ENCODE measurements at regions not wholly inside any gene's neighbourhood (a gene's known extent, or its start where the extent isn't known, plus 50 kb on each side); places are given as distances from the start of the nearest gene placed in this dataset.

DNA sequence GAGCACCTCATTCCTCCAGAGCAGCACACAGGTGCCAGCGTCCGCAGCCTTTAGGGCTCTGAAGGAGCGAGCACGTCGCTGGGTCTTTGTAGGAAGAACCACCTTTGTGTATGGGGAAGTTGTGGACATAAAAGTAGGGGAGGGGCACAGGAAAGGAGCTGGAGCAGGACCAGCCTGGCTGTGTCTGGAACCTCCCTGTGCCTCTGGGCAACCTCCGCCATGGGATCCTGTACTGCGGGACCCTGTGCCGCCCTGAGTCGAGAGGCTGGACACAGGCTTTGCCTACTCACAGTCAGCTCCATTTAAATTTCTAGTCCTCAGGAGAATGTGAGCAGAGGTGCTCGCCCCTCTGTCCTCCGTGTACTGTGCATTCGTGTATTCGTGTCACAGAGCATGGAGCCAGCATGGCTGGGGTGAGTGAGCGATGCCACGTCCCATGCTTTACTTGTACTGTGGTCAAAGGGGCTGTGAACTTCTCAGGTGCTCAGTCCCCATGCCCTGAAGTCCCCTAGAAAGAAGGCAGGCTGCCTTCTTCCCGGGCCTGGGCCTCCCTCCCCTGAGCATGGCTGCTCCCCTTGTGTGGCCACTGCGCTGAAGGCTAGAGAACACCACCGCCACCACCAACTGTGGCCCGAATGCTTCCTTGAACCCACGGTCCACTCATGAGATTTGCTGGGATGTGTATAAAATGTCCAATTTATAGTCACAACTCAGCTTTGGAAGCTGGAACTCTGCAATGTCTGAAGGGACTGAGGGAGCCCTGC is 99.9 kb downstream of the TEX29 start:
- no peak overlapping the region for H3K4me3 ChIP-seq
- H3K4me1 ChIP-seq = no peaks in the 10 kb centered on the region
- H3K27me3 ChIP-seq = no peaks in the 10 kb centered on the region
- DNase-seq = no peak
- H3K27ac ChIP-seq = no peak overlapping the region
- TF ChIP-seq, protein P1, sequence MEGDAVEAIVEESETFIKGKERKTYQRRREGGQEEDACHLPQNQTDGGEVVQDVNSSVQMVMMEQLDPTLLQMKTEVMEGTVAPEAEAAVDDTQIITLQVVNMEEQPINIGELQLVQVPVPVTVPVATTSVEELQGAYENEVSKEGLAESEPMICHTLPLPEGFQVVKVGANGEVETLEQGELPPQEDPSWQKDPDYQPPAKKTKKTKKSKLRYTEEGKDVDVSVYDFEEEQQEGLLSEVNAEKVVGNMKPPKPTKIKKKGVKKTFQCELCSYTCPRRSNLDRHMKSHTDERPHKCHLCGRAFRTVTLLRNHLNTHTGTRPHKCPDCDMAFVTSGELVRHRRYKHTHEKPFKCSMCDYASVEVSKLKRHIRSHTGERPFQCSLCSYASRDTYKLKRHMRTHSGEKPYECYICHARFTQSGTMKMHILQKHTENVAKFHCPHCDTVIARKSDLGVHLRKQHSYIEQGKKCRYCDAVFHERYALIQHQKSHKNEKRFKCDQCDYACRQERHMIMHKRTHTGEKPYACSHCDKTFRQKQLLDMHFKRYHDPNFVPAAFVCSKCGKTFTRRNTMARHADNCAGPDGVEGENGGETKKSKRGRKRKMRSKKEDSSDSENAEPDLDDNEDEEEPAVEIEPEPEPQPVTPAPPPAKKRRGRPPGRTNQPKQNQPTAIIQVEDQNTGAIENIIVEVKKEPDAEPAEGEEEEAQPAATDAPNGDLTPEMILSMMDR (IDR thresholded peaks at IDR 0.05) = no peak
- no peak for TF ChIP-seq POLR2A (IDR thresholded peaks at IDR 0.05)
- no peaks in the 10 kb centered on the region for H3K36me3 ChIP-seq
- intact Hi-C loops (cut with DNase I; ENCODE audit: low total_unique reads) = no loop called here
- H3K9me3 ChIP-seq = no peaks in the 10 kb centered on the region

DNA sequence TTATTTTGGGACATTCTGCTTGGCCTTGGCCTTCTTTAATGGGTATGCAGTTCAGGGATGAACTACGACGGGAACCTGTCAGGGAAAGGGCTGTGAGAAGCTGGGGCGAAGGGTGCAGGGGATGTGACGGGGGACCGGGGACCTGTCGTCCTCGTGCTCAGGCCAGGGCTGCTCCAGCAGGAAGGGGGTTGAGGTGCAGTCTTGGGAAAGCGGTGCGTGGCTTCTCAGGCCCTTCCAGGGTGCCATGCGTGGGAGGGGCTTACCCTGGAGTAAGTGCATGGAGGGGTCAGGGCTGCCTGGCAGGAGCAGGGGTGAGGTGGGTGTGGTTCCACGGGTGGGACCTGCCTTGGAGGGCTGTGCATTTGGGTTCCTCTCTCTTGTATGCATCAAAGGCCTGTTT is 100.8 kb downstream of the TEX29 start:
- Histone ChIP-seq H3K4me1 (no peaks in the 10 kb centered on the region), H3K4me3 (no peak overlapping the region), H3K36me3 (no peaks in the 10 kb centered on the region), H3K27me3 (no peaks in the 10 kb centered on the region), H3K9me3 (no peaks in the 10 kb centered on the region), H3K27ac (no peak overlapping the region)
- intact Hi-C loops (cut with DNase I; ENCODE audit: low total_unique reads) = no loop called here
- no peak for DNase-seq
- TF ChIP-seq POLR2A (IDR thresholded peaks at IDR 0.05) = no peak
- TF ChIP-seq, protein P1 (IDR thresholded peaks at IDR 0.05) = no peak

DNA sequence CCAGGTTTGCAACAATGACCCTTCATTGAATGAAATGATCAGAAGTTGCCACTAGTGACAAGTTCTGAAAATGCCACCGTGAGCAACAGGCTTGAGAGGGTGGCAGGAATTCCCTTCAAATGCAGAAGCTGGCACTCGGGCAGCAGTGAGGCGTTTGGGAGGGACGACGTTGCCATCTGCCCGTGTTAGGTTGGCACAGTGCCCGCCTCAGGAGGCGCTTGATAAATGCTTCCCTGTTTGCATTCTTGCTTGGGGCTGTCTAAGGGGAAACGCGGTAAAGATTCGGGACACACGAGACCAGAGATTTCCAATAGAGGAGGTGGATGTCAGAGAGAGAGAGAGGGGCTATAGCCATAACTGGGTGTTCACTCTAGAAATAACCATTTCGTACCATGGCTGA is 101.9 kb downstream of the TEX29 start:
- TF ChIP-seq POLR2A (IDR thresholded peaks at IDR 0.05) = no peak
- TF ChIP-seq, protein P1 (IDR thresholded peaks at IDR 0.05) = no peak
- no peaks in the 10 kb centered on the region for H3K27me3 ChIP-seq
- intact Hi-C loops (cut with DNase I; ENCODE audit: low total_unique reads) = no loop called here
- H3K4me3 ChIP-seq = no peak overlapping the region
- H3K27ac ChIP-seq = no peak overlapping the region
- DNase-seq = no peak
- H3K4me1 ChIP-seq = no peaks in the 10 kb centered on the region
- H3K36me3 ChIP-seq = no peaks in the 10 kb centered on the region
- H3K9me3 ChIP-seq = no peaks in the 10 kb centered on the region

DNA sequence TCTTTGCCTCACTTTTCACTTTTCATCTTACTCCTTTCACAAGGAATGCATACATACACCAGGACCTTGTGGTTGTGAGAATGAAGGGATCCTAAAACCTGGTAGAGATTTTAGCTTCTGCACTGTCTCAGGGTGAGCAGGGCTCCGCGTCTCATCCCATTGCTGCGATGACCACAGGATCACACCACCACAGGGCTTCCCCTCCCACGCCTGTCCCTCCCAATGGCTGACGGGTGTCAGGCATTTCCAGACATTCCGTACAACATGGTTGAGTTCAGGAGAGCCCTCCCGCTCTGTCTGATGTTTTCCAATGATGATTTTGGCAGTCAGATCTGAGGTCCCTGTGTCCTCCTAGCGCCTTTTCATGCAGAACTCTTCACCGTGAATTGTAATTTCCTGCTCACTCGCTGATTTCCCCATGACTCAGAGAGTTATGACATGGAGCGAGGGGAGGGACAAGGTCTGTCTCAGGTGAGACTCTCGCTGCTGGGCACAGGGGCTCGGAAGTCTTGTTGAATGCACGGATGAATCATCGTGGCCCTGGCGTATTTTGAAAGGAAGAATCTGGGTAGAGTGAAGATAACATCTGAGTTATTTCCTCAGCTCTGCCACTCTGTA is 102.8 kb downstream of the TEX29 start:
- Histone ChIP-seq H3K4me1 (no peaks in the 10 kb centered on the region), H3K27me3 (no peaks in the 10 kb centered on the region), H3K4me3 (no peak overlapping the region), H3K27ac (no peak overlapping the region), H3K36me3 (no peaks in the 10 kb centered on the region), H3K9me3 (no peaks in the 10 kb centered on the region)
- TF ChIP-seq, protein P1 (IDR thresholded peaks at IDR 0.05) = no peak
- TF ChIP-seq POLR2A (IDR thresholded peaks at IDR 0.05) = no peak
- intact Hi-C loops (cut with DNase I; ENCODE audit: low total_unique reads) = no loop called here
- DNase-seq = no peak

DNA sequence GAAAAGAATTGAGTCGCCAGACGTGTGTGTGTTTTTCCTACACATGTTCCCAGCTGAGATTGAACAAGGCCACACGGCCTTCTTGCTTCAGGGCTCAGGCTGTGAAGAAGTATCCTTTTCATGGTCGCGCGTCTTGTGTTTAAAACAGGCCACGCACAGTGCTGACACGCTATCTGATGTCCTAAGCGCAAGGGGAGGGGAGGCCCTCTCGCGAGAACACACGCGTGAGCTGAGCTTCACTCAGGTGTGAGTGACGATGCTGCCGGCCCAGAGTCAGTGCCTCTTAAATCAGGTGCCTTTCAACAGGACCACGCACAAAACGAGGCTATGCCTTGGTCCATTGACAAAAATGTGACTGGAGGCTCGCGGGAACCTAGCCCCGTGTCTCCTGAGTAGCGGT is 103.7 kb downstream of the TEX29 start:
- intact Hi-C loops (cut with DNase I; ENCODE audit: low total_unique reads) = no loop called here
- no peak for DNase-seq
- Histone ChIP-seq H3K9me3 (no peaks in the 10 kb centered on the region), H3K36me3 (no peaks in the 10 kb centered on the region), H3K4me1 (no peaks in the 10 kb centered on the region), H3K27ac (no peak overlapping the region), H3K4me3 (no peak overlapping the region), H3K27me3 (no peaks in the 10 kb centered on the region)
- TF ChIP-seq, protein P1 (IDR thresholded peaks at IDR 0.05) = no peak
- no peak for TF ChIP-seq POLR2A (IDR thresholded peaks at IDR 0.05)

All from uterus (tissue), 3 donors.